ENCODE measurements at regions not wholly inside any gene's neighbourhood (a gene's known extent, or its start where the extent isn't known, plus 50 kb on each side); places are given as distances from the start of the nearest gene placed in this dataset.

DNA sequence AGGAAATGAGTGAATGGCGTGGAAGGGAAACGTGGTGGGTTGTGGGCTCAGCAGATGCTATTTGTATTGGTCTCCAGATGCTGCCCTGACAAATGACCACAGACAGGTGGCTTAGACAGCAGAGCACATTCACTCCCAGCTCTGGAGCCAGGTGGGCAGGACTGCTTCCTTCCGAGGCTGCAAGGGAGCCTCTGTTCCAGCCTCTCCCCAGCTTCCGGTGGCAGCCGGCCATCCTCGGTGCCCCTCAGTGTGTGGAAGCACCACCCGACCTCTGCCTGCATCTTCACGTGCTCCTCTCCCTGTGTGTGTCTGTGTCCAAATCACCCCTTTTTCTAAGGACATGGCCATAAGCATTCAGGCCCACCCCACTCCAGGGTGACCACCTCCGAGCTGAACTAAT lies 105.1 kb downstream of the SOX1 start:
- Histone ChIP-seq H3K9ac (ENCODE audit: low read length) (no peak overlapping the region), H4K20me1 (ENCODE audit: insufficient read depth) (no peaks in the 10 kb centered on the region), H3K4me1 (ENCODE audit: control insufficient read depth in 1 of 2, insufficient read depth in 2 of 2, low read length in 2 of 2) (no peaks in the 10 kb centered on the region), H3K79me2 (ENCODE audit: insufficient read depth, low read length) (no peaks in the 10 kb centered on the region), H2AFZ (ENCODE audit: low read depth, low read length, poor library complexity, severe bottlenecking) (no peak overlapping the region), H3K27ac (ENCODE audit: low read depth, low read length) (no peak overlapping the region), H3K9me3 (ENCODE audit: control insufficient read depth in 1 of 2, insufficient read depth in 1 of 2, low read depth in 1 of 2, low read length in 2 of 2) (no peaks in the 10 kb centered on the region), H3K4me2 (ENCODE audit: low read length) (no peak overlapping the region), H3K36me3 (ENCODE audit: control insufficient read depth in 1 of 2, insufficient read depth in 2 of 2, low read length in 2 of 2) (no peaks in the 10 kb centered on the region), H3K27me3 (ENCODE audit: insufficient read depth, low read length) (peaks cover 2% of the 10 kb centered on the region; the same call in 1 of the 2 replicates), H3K9me2 (ENCODE audit: insufficient read depth) (no peaks in the 10 kb centered on the region), H3K4me3 (replicated peaks in 1 of 2; ENCODE audit: low read depth in 1 of 2, low read length in 2 of 2) (no peak overlapping the region)
- intact Hi-C loops (cut with micrococcal nuclease), result no loop called here
- TF ChIP-seq YY1 (IDR thresholded peaks at IDR 0.05; ENCODE audit: extremely low read depth, insufficient replicate concordance, low read depth, low read length) (no peak), CTCF (IDR thresholded peaks at IDR 0.05 in 2 of 3, conservative IDR thresholded peaks at IDR 0.05 in 1 of 3; ENCODE audit: borderline replicate concordance in 1 of 3, insufficient read depth in 1 of 3, low read depth in 2 of 3, low read length in 2 of 3) (no peak), RAD21 (IDR thresholded peaks at IDR 0.05; ENCODE audit: low read depth) (no peak), POLR2AphosphoS5 (IDR thresholded peaks at IDR 0.05; ENCODE audit: low read depth, low read length) (no peak), ZNF274 (IDR thresholded peaks at IDR 0.05; ENCODE audit: low read depth, low read length) (no peak), EZH2 (IDR thresholded peaks at IDR 0.05) (no peak), ELF1 (IDR thresholded peaks at IDR 0.05; ENCODE audit: borderline replicate concordance, low read depth) (no peak)
- TF ChIP-seq, protein P1, sequence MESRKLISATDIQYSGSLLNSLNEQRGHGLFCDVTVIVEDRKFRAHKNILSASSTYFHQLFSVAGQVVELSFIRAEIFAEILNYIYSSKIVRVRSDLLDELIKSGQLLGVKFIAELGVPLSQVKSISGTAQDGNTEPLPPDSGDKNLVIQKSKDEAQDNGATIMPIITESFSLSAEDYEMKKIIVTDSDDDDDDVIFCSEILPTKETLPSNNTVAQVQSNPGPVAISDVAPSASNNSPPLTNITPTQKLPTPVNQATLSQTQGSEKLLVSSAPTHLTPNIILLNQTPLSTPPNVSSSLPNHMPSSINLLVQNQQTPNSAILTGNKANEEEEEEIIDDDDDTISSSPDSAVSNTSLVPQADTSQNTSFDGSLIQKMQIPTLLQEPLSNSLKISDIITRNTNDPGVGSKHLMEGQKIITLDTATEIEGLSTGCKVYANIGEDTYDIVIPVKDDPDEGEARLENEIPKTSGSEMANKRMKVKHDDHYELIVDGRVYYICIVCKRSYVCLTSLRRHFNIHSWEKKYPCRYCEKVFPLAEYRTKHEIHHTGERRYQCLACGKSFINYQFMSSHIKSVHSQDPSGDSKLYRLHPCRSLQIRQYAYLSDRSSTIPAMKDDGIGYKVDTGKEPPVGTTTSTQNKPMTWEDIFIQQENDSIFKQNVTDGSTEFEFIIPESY (IDR thresholded peaks at IDR 0.05; ENCODE audit: extremely low read depth, insufficient replicate concordance, low read length), result no peak
- TF ChIP-seq, protein P2, sequence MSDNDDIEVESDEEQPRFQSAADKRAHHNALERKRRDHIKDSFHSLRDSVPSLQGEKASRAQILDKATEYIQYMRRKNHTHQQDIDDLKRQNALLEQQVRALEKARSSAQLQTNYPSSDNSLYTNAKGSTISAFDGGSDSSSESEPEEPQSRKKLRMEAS (IDR thresholded peaks at IDR 0.05), result no peak
- RAD21 ChIA-PET (ENCODE audit: low non-redundant PET in 1 of 2, low total read pairs in 2 of 2, uncharacterized antibody in 2 of 2, unreplicated experiment in 2 of 2), result no interaction called here
- CTCF ChIA-PET, result no interaction called here
- BruUV-seq (replicated peaks), result no TSS peak
- ATAC-seq, result no peak
- POLR2A ChIA-PET, result no interaction called here
- DNase-seq (ENCODE audit: low read depth, low spot score), result no peak
